NB4 (cell line): ENCODE measurements at regions not wholly inside any gene's neighbourhood (a gene's known extent, or its start where the extent isn't known, plus 50 kb on each side); places are given as distances from the start of the nearest gene placed in this dataset.

Source experiments
- POLR2A ChIP-seq: IDR thresholded peaks from 2 replicates; pipeline ENCODE4 v1.6.1; 2011; ENCODE audit warnings: mild to moderate bottlenecking; ENCODE audit not compliant: insufficient read length; ENCODE audit errors: extremely low read depth
- TF ChIP-seq, protein P1 (sequence below): IDR thresholded peaks from one replicate; pipeline ENCODE4 v1.5.1; 2012; ENCODE audit warnings: low read depth, low read length
- TF ChIP-seq, protein P2 (sequence below): IDR thresholded peaks from 2 replicates; pipeline ENCODE4 v1.6.1; 2011; ENCODE audit warnings: low read depth, low read length

DNA sequence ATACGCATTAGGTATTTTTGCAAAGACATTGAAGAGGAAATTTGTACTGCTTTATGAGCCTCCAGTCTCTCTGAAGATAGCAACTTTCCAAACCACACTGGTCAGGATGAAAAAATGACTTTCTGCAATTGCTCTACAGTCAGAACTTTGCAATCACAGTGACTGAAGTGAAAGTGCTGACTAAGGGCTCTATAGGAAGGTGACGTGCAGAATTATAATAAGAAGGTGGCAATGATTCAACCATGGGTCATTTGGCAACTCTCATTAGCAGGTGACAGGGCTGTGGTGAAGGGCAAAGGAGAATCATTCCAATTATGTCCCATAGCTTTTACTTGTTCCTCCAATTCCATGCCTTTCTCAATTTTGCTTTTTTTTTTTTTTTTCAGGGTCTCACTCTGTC, 311.0 kb downstream of the ANKRD30A start:
- TF ChIP-seq, protein P1, sequence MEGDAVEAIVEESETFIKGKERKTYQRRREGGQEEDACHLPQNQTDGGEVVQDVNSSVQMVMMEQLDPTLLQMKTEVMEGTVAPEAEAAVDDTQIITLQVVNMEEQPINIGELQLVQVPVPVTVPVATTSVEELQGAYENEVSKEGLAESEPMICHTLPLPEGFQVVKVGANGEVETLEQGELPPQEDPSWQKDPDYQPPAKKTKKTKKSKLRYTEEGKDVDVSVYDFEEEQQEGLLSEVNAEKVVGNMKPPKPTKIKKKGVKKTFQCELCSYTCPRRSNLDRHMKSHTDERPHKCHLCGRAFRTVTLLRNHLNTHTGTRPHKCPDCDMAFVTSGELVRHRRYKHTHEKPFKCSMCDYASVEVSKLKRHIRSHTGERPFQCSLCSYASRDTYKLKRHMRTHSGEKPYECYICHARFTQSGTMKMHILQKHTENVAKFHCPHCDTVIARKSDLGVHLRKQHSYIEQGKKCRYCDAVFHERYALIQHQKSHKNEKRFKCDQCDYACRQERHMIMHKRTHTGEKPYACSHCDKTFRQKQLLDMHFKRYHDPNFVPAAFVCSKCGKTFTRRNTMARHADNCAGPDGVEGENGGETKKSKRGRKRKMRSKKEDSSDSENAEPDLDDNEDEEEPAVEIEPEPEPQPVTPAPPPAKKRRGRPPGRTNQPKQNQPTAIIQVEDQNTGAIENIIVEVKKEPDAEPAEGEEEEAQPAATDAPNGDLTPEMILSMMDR: no peak
- no peak for TF ChIP-seq POLR2A
- TF ChIP-seq, protein P2, sequence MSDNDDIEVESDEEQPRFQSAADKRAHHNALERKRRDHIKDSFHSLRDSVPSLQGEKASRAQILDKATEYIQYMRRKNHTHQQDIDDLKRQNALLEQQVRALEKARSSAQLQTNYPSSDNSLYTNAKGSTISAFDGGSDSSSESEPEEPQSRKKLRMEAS: no peak
